ENCODE measurements at regions not wholly inside any gene's neighbourhood (a gene's known extent, or its start where the extent isn't known, plus 50 kb on each side); places are given as distances from the start of the nearest gene placed in this dataset.

- TF ChIP-seq CTCF (IDR thresholded peaks at IDR 0.05), result no peak
- DNase-seq (ENCODE audit: low spot score), result no peak
- Mint-ChIP-seq H3K4me1 (ENCODE audit: low read depth) (no peaks in the 10 kb centered on the region), H3K36me3 (ENCODE audit: low read depth) (no peaks in the 10 kb centered on the region), H3K27ac (ENCODE audit: unreplicated experiment) (no peak overlapping the region), H3K4me3 (ENCODE audit: unreplicated experiment) (no peak overlapping the region), H3K9me3 (ENCODE audit: low read depth) (no peaks in the 10 kb centered on the region), H3K27me3 (ENCODE audit: low read depth) (no peaks in the 10 kb centered on the region)
Measured at GRCh38 chr3:104234442-104235194, 1132.1 kb upstream of the ALCAM start.

GRCh38 chr3:104244680-104245220 is 1122.0 kb upstream of the ALCAM start:
- DNase-seq (ENCODE audit: low spot score), result no peak
- Mint-ChIP-seq H3K4me1 (ENCODE audit: low read depth) (peaks cover 7% of the 10 kb centered on the region), H3K36me3 (ENCODE audit: low read depth) (peaks cover 9% of the 10 kb centered on the region), H3K9me3 (ENCODE audit: low read depth) (peaks cover 18% of the 10 kb centered on the region), H3K27ac (ENCODE audit: unreplicated experiment) (no peak overlapping the region), H3K27me3 (ENCODE audit: low read depth) (no peaks in the 10 kb centered on the region), H3K4me3 (ENCODE audit: unreplicated experiment) (no peak overlapping the region)
- no peak for TF ChIP-seq CTCF (IDR thresholded peaks at IDR 0.05)

GRCh38 chr3:104245261-104245660 is 1121.4 kb upstream of the ALCAM start:
- Mint-ChIP-seq H3K4me1 (ENCODE audit: low read depth) (peaks cover 7% of the 10 kb centered on the region), H3K36me3 (ENCODE audit: low read depth) (peaks cover 8% of the 10 kb centered on the region), H3K4me3 (ENCODE audit: unreplicated experiment) (no peak overlapping the region), H3K27me3 (ENCODE audit: low read depth) (no peaks in the 10 kb centered on the region), H3K9me3 (ENCODE audit: low read depth) (peaks cover 15% of the 10 kb centered on the region), H3K27ac (ENCODE audit: unreplicated experiment) (no peak overlapping the region)
- DNase-seq (ENCODE audit: low spot score), result no peak
- no peak for TF ChIP-seq CTCF (IDR thresholded peaks at IDR 0.05)

GRCh38 chr3:104245981-104246380 is 1120.7 kb upstream of the ALCAM start:
- no peak for TF ChIP-seq CTCF (IDR thresholded peaks at IDR 0.05)
- Mint-ChIP-seq H3K9me3 (ENCODE audit: low read depth) (peaks cover 13% of the 10 kb centered on the region), H3K27ac (ENCODE audit: unreplicated experiment) (no peak overlapping the region), H3K4me3 (ENCODE audit: unreplicated experiment) (no peak overlapping the region), H3K27me3 (ENCODE audit: low read depth) (no peaks in the 10 kb centered on the region), H3K36me3 (ENCODE audit: low read depth) (peaks cover 7% of the 10 kb centered on the region), H3K4me1 (ENCODE audit: low read depth) (peaks cover 7% of the 10 kb centered on the region)
- no peak for DNase-seq (ENCODE audit: low spot score)

GRCh38 chr3:104257486-104257885 is 1109.2 kb upstream of the ALCAM start:
- DNase-seq (ENCODE audit: low spot score), result no peak
- Mint-ChIP-seq H3K36me3 (ENCODE audit: low read depth) (no peaks in the 10 kb centered on the region), H3K4me3 (ENCODE audit: unreplicated experiment) (no peak overlapping the region), H3K27ac (ENCODE audit: unreplicated experiment) (no peak overlapping the region), H3K9me3 (ENCODE audit: low read depth) (no peaks in the 10 kb centered on the region), H3K27me3 (ENCODE audit: low read depth) (no peaks in the 10 kb centered on the region), H3K4me1 (ENCODE audit: low read depth) (no peaks in the 10 kb centered on the region)
- TF ChIP-seq CTCF (IDR thresholded peaks at IDR 0.05), result no peak
